ENCODE measurements at regions not wholly inside any gene's neighbourhood (a gene's known extent, or its start where the extent isn't known, plus 50 kb on each side); places are given as distances from the start of the nearest gene placed in this dataset.

- in situ Hi-C loops (cut with HindIII; ENCODE audit: low pct_ligation_motif_present, low sequenced_read_pairs), result no loop called here
- no peak overlapping the region for H3K4me3 ChIP-seq (ENCODE audit: low read depth, low read length)
- H3K36me3 ChIP-seq (replicated peaks), result no peaks in the 10 kb centered on the region
- no peak for DNase-seq
- H3K27me3 ChIP-seq (replicated peaks), result no peaks in the 10 kb centered on the region
- H3K27ac ChIP-seq, result no peak overlapping the region
- no peak for TF ChIP-seq CTCF (IDR thresholded peaks at IDR 0.05; ENCODE audit: low read depth, low read length, missing control alignments)
Measured at GRCh38 chr18:44238911-44239310, 441.8 kb upstream of the SETBP1 start.

- no peak for TF ChIP-seq CTCF (IDR thresholded peaks at IDR 0.05; ENCODE audit: low read depth, low read length, missing control alignments)
- Histone ChIP-seq H3K4me3 (ENCODE audit: low read depth, low read length) (no peak overlapping the region), H3K27ac (no peak overlapping the region), H3K27me3 (replicated peaks) (no peaks in the 10 kb centered on the region), H3K36me3 (replicated peaks) (no peaks in the 10 kb centered on the region)
- DNase-seq, result no peak
- in situ Hi-C loops (cut with HindIII; ENCODE audit: low pct_ligation_motif_present, low sequenced_read_pairs), result no loop called here
Measured at GRCh38 chr18:44241020-44241419, 439.7 kb upstream of the SETBP1 start.

GRCh38 chr18:44245019-44245418 lies 435.7 kb upstream of the SETBP1 start:
- Histone ChIP-seq H3K36me3 (replicated peaks) (no peaks in the 10 kb centered on the region), H3K27me3 (replicated peaks) (no peaks in the 10 kb centered on the region), H3K4me3 (ENCODE audit: low read depth, low read length) (no peak overlapping the region), H3K27ac (no peak overlapping the region)
- no peak for DNase-seq
- TF ChIP-seq CTCF (IDR thresholded peaks at IDR 0.05; ENCODE audit: low read depth, low read length, missing control alignments), result no peak
- in situ Hi-C loops (cut with HindIII; ENCODE audit: low pct_ligation_motif_present, low sequenced_read_pairs), result no loop called here

- TF ChIP-seq CTCF (IDR thresholded peaks at IDR 0.05; ENCODE audit: low read depth, low read length, missing control alignments), result no peak
- H3K27ac ChIP-seq, result no peak overlapping the region
- DNase-seq, result peak; percentile 9
- no peaks in the 10 kb centered on the region for H3K27me3 ChIP-seq (replicated peaks)
- in situ Hi-C loops (cut with HindIII; ENCODE audit: low pct_ligation_motif_present, low sequenced_read_pairs), result no loop called here
- H3K36me3 ChIP-seq (replicated peaks), result no peaks in the 10 kb centered on the region
- no peak overlapping the region for H3K4me3 ChIP-seq (ENCODE audit: low read depth, low read length)
Measured at GRCh38 chr18:44246001-44246400, 434.7 kb upstream of the SETBP1 start.

GRCh38 chr18:44258086-44258485 lies 422.6 kb upstream of the SETBP1 start:
- H3K36me3 ChIP-seq (replicated peaks), result no peaks in the 10 kb centered on the region
- in situ Hi-C loops (cut with HindIII; ENCODE audit: low pct_ligation_motif_present, low sequenced_read_pairs), result no loop called here
- no peak for TF ChIP-seq CTCF (IDR thresholded peaks at IDR 0.05; ENCODE audit: low read depth, low read length, missing control alignments)
- no peaks in the 10 kb centered on the region for H3K27me3 ChIP-seq (replicated peaks)
- H3K27ac ChIP-seq, result no peak overlapping the region
- no peak for DNase-seq
- no peak overlapping the region for H3K4me3 ChIP-seq (ENCODE audit: low read depth, low read length)

GRCh38 chr18:44258576-44258975 lies 422.1 kb upstream of the SETBP1 start:
- DNase-seq, result no peak
- no peak overlapping the region for H3K4me3 ChIP-seq (ENCODE audit: low read depth, low read length)
- H3K36me3 ChIP-seq (replicated peaks), result no peaks in the 10 kb centered on the region
- no peak overlapping the region for H3K27ac ChIP-seq
- in situ Hi-C loops (cut with HindIII; ENCODE audit: low pct_ligation_motif_present, low sequenced_read_pairs), result no loop called here
- no peak for TF ChIP-seq CTCF (IDR thresholded peaks at IDR 0.05; ENCODE audit: low read depth, low read length, missing control alignments)
- no peaks in the 10 kb centered on the region for H3K27me3 ChIP-seq (replicated peaks)

Data from brain microvascular endothelial cell (primary cell).